ENCODE measurements at regions not wholly inside any gene's neighbourhood (a gene's known extent, or its start where the extent isn't known, plus 50 kb on each side); places are given as distances from the start of the nearest gene placed in this dataset.
"Not testable (repeated sequence)": the region's sequence is repeated elsewhere in the genome, so short reads cannot be mapped to it uniquely, and the experiment has no call there.

- Histone ChIP-seq H3K4me3 (ENCODE audit: low read length) (no peak overlapping the region), H3K9me3 (replicated peaks; ENCODE audit: control insufficient read depth, low read depth, low read length) (no peaks in the 10 kb centered on the region), H3K36me3 (ENCODE audit: control insufficient read depth, insufficient read depth, low read length) (no peaks in the 10 kb centered on the region), H3K27ac (ENCODE audit: low read length) (no peak overlapping the region), H3K4me1 (ENCODE audit: control insufficient read depth, insufficient read depth, low read length) (no peaks in the 10 kb centered on the region), H3K27me3 (ENCODE audit: control insufficient read depth, insufficient read depth, low read length) (no peaks in the 10 kb centered on the region)
- no peak for DNase-seq
- WGBS (ENCODE audit: insufficient coverage): no CpG with 5 or more reads among the region's 1 CpG
Measured at GRCh38 chr5:56307714-56308333, 74.7 kb upstream of the ANKRD55 start.

- H3K9me3 ChIP-seq (replicated peaks; ENCODE audit: control insufficient read depth, low read depth, low read length): no peaks in the 10 kb centered on the region
- H3K27me3 ChIP-seq (ENCODE audit: control insufficient read depth, insufficient read depth, low read length): no peaks in the 10 kb centered on the region
- H3K4me1 ChIP-seq (ENCODE audit: control insufficient read depth, insufficient read depth, low read length): no peaks in the 10 kb centered on the region
- H3K27ac ChIP-seq (ENCODE audit: low read length): no peak overlapping the region
- no peak overlapping the region for H3K4me3 ChIP-seq (ENCODE audit: low read length)
- H3K36me3 ChIP-seq (ENCODE audit: control insufficient read depth, insufficient read depth, low read length): no peaks in the 10 kb centered on the region
- WGBS (ENCODE audit: insufficient coverage): no CpG with 5 or more reads among the region's 4 CpGs
- DNase-seq: no peak
Measured at GRCh38 chr5:56306433-56307150, 73.5 kb upstream of the ANKRD55 start.

- no peaks in the 10 kb centered on the region for H3K27me3 ChIP-seq (ENCODE audit: control insufficient read depth, insufficient read depth, low read length)
- no peaks in the 10 kb centered on the region for H3K9me3 ChIP-seq (replicated peaks; ENCODE audit: control insufficient read depth, low read depth, low read length)
- no peak overlapping the region for H3K4me3 ChIP-seq (ENCODE audit: low read length)
- H3K36me3 ChIP-seq (ENCODE audit: control insufficient read depth, insufficient read depth, low read length): no peaks in the 10 kb centered on the region
- H3K27ac ChIP-seq (ENCODE audit: low read length): no peak overlapping the region
- no peaks in the 10 kb centered on the region for H3K4me1 ChIP-seq (ENCODE audit: control insufficient read depth, insufficient read depth, low read length)
- WGBS (ENCODE audit: insufficient coverage): 28% methylated on average over 2 of the region's 4 CpGs
- no peak for DNase-seq
Measured at GRCh38 chr5:56305001-56305950, 72.1 kb upstream of the ANKRD55 start.

GRCh38 chr5:56303511-56303910 lies 70.4 kb upstream of the ANKRD55 start:
- Histone ChIP-seq H3K27ac (ENCODE audit: low read length) (no peak overlapping the region), H3K9me3 (replicated peaks; ENCODE audit: control insufficient read depth, low read depth, low read length) (no peaks in the 10 kb centered on the region), H3K36me3 (ENCODE audit: control insufficient read depth, insufficient read depth, low read length) (no peaks in the 10 kb centered on the region), H3K27me3 (ENCODE audit: control insufficient read depth, insufficient read depth, low read length) (no peaks in the 10 kb centered on the region), H3K4me3 (ENCODE audit: low read length) (no peak overlapping the region), H3K4me1 (ENCODE audit: control insufficient read depth, insufficient read depth, low read length) (peaks cover 2% of the 10 kb centered on the region)
- no peak for DNase-seq
- WGBS (ENCODE audit: insufficient coverage): 98% methylated on average over 5 of the region's 5 CpGs

- Histone ChIP-seq H3K4me1 (ENCODE audit: control insufficient read depth, insufficient read depth, low read length) (peaks cover 8% of the 10 kb centered on the region), H3K36me3 (ENCODE audit: control insufficient read depth, insufficient read depth, low read length) (no peaks in the 10 kb centered on the region), H3K9me3 (replicated peaks; ENCODE audit: control insufficient read depth, low read depth, low read length) (no peaks in the 10 kb centered on the region), H3K4me3 (ENCODE audit: low read length) (no peak overlapping the region), H3K27ac (ENCODE audit: low read length) (no peak overlapping the region), H3K27me3 (ENCODE audit: control insufficient read depth, insufficient read depth, low read length) (no peaks in the 10 kb centered on the region)
- DNase-seq: no peak
Measured at GRCh38 chr5:56302027-56302426, 68.9 kb upstream of the ANKRD55 start.

GRCh38 chr5:56301069-56301468 lies 67.9 kb upstream of the ANKRD55 start:
- WGBS (ENCODE audit: insufficient coverage): 100% methylated on average over 1 of the region's 2 CpGs
- no peak for DNase-seq
- H3K4me3 ChIP-seq (ENCODE audit: low read length): no peak overlapping the region
- peaks cover 8% of the 10 kb centered on the region for H3K4me1 ChIP-seq (ENCODE audit: control insufficient read depth, insufficient read depth, low read length)
- no peaks in the 10 kb centered on the region for H3K36me3 ChIP-seq (ENCODE audit: control insufficient read depth, insufficient read depth, low read length)
- no peaks in the 10 kb centered on the region for H3K27me3 ChIP-seq (ENCODE audit: control insufficient read depth, insufficient read depth, low read length)
- no peak overlapping the region for H3K27ac ChIP-seq (ENCODE audit: low read length)
- no peaks in the 10 kb centered on the region for H3K9me3 ChIP-seq (replicated peaks; ENCODE audit: control insufficient read depth, low read depth, low read length)

GRCh38 chr5:56299212-56299611 lies 66.1 kb upstream of the ANKRD55 start:
- H3K27ac ChIP-seq (ENCODE audit: low read length): no peak overlapping the region
- H3K27me3 ChIP-seq (ENCODE audit: control insufficient read depth, insufficient read depth, low read length): no peaks in the 10 kb centered on the region
- no peak for DNase-seq
- WGBS (ENCODE audit: insufficient coverage): 78% methylated on average over 4 of the region's 5 CpGs
- no peak overlapping the region for H3K4me3 ChIP-seq (ENCODE audit: low read length)
- no peaks in the 10 kb centered on the region for H3K36me3 ChIP-seq (ENCODE audit: control insufficient read depth, insufficient read depth, low read length)
- peaks cover 8% of the 10 kb centered on the region for H3K4me1 ChIP-seq (ENCODE audit: control insufficient read depth, insufficient read depth, low read length)
- H3K9me3 ChIP-seq (replicated peaks; ENCODE audit: control insufficient read depth, low read depth, low read length): no peaks in the 10 kb centered on the region

GRCh38 chr5:56298336-56299090 lies 65.4 kb upstream of the ANKRD55 start:
- 65% methylated on average over 5 of the region's 8 CpGs for WGBS (ENCODE audit: insufficient coverage)
- H3K9me3 ChIP-seq (replicated peaks; ENCODE audit: control insufficient read depth, low read depth, low read length): no peaks in the 10 kb centered on the region
- H3K27ac ChIP-seq (ENCODE audit: low read length): no peak overlapping the region
- H3K4me3 ChIP-seq (ENCODE audit: low read length): no peak overlapping the region
- H3K27me3 ChIP-seq (ENCODE audit: control insufficient read depth, insufficient read depth, low read length): no peaks in the 10 kb centered on the region
- peaks cover 8% of the 10 kb centered on the region for H3K4me1 ChIP-seq (ENCODE audit: control insufficient read depth, insufficient read depth, low read length)
- no peaks in the 10 kb centered on the region for H3K36me3 ChIP-seq (ENCODE audit: control insufficient read depth, insufficient read depth, low read length)
- peak; percentile 78 for DNase-seq

- no peak overlapping the region for H3K27ac ChIP-seq (ENCODE audit: low read length)
- no peak for DNase-seq
- H3K4me3 ChIP-seq (ENCODE audit: low read length): no peak overlapping the region
- H3K36me3 ChIP-seq (ENCODE audit: control insufficient read depth, insufficient read depth, low read length): no peaks in the 10 kb centered on the region
- no peaks in the 10 kb centered on the region for H3K9me3 ChIP-seq (replicated peaks; ENCODE audit: control insufficient read depth, low read depth, low read length)
- H3K27me3 ChIP-seq (ENCODE audit: control insufficient read depth, insufficient read depth, low read length): no peaks in the 10 kb centered on the region
- no CpG with 5 or more reads among the region's 2 CpGs for WGBS (ENCODE audit: insufficient coverage)
- H3K4me1 ChIP-seq (ENCODE audit: control insufficient read depth, insufficient read depth, low read length): peaks cover 8% of the 10 kb centered on the region
Measured at GRCh38 chr5:56297851-56298250, 64.7 kb upstream of the ANKRD55 start.

- not testable (repeated sequence) for H3K36me3 ChIP-seq (ENCODE audit: control insufficient read depth, insufficient read depth, low read length); DNase-seq; H3K27ac ChIP-seq (ENCODE audit: low read length); H3K9me3 ChIP-seq (replicated peaks; ENCODE audit: control insufficient read depth, low read depth, low read length); H3K27me3 ChIP-seq (ENCODE audit: control insufficient read depth, insufficient read depth, low read length); H3K4me1 ChIP-seq (ENCODE audit: control insufficient read depth, insufficient read depth, low read length); H3K4me3 ChIP-seq (ENCODE audit: low read length)
- 93% methylated on average over 14 of the region's 23 CpGs for WGBS (ENCODE audit: insufficient coverage)
Measured at GRCh38 chr5:56295311-56295710, 62.2 kb upstream of the ANKRD55 start.

Data from muscle of leg (tissue), 3 donors.